ENCODE measurements at regions not wholly inside any gene's neighbourhood (a gene's known extent, or its start where the extent isn't known, plus 50 kb on each side); places are given as distances from the start of the nearest gene placed in this dataset.

DNA sequence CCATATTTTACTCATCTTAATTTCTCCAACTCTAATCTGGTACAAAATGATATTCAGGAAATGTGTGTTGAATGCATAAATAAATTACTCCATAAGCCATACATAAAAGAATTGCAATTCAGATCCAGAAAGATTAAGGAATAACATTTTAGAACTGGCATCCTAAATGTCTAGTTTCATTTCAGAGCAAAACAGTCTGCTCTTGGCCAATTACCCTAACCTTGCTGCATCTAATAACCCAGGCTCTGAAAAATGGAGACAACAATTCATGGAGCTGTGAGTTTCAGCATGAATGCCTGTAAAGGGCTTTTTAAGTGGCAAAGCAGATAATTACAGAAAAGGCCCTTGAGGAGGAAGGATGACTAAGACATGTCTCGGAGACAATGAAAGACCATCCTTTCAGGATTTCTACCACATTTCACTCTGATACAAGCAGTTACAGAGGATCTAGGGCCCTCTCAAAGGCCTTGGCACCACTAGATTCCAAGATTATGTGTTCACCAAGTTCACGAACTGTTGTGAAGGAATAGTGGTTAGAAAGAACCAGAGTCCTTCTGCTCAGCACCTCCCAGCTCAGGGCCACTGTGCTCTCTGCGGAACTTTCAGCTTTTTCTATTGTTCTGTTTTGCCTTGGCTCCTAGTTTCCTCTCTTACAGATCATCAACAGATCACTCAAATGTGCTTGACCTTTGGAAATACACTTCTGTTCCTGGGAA, 157.6 kb upstream of the BLID start:
- no peak for DNase-seq (ENCODE audit: low spot score)

DNA sequence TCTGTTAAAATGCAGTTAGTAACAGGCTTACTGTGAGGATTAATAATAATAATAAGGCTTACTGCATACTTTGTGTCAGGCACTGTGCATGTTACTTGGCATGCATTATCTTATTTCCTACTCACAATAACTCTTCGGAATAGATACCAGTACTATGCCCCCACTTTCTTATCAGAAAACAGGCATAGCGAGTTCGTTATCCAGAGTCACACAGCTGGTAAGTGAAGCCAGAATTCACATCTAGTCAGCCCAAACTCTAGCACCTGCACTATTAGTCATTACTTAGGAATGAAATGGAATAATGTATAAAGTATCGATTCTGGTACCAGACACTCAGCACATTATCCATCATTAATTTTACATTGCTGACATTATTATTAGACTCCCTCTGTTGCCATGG, 155.7 kb upstream of the BLID start:
- DNase-seq (ENCODE audit: low spot score): no peak

DNA sequence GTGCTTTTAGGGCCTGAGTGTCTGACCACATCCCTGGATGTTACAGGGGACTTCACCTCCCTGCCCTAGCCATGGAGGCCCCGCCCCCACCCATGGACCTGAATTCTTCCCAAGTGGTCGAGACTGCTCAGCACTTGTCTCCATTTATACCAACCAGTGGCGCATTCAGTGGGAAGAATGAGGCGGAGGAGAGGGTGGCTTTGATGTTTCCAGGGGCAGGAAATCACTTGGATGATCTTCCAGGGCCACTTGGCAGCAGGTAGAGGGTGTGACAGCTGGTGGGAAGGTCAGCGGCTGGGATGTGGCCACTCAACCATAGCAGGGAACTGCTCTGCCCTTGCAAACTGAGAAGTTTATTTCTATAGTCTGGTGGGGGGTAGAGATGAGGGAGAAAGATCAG, 155.1 kb upstream of the BLID start:
- DNase-seq (ENCODE audit: low spot score): no peak

DNA sequence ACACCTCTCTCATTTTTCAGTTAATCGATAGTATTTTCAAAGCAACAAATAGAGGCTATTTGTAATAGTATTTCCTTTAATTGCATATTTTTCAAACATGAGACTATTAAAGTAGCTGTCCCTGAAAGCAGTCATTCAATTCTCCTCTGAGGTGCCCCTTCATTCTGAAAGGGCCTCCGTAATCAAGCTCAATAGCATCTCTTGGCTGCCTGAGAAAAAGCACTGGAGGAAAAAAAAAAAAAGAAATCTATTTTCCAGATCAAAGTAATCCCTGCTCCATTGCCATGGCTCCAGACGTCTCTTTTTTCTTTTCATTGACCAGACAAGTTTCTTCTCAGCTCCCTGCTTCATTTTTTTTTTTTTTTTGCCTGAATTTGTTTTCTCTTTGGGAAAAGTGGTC, 154.5 kb upstream of the BLID start:
- DNase-seq (ENCODE audit: low spot score): no peak

DNA sequence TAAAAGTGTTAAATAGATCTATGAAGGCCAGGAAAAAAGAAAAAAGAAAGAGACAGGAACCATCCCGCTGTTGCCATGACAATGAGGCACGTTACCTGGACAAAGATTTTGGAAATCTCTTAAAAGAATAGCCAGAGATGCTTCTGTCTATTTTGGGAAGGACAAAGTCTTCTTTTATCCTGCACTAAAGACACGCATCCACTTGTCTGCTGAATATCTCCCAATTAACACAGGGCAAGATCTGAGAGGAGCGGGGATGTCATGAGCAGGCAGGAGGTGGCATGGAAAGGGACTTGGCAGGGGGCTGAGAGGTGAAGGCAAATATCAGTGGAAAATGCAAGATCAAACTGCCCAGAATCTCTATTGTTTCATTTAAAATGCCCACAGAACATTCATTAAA, 153.8 kb upstream of the BLID start:
- no peak for DNase-seq (ENCODE audit: low spot score)

DNA sequence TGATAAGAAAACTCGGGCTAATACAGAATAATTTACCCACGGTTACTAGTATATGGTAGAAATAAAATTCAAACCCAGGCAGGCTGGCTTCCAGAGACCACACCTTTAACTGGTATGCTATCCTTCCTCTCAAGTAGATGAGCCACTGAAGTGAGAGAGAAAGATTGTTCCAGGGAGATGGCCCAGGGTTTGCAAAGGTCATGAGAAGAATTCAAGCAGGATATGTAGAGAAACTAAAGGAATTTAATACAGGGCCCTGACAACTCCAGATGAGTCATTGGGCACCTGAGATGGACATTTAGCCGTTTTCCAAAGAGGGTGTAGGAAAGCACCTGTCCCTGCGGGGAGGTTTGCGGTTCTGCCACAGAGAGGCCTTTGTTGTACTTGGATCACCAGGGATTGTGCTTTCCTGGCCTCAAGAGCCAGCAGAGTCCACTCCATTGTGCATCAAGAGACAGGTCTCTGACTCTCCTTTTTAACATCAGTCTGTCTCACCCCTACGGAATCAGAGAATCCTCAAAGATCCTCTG, 152.7 kb upstream of the BLID start:
- DNase-seq (ENCODE audit: low spot score): no peak

DNA sequence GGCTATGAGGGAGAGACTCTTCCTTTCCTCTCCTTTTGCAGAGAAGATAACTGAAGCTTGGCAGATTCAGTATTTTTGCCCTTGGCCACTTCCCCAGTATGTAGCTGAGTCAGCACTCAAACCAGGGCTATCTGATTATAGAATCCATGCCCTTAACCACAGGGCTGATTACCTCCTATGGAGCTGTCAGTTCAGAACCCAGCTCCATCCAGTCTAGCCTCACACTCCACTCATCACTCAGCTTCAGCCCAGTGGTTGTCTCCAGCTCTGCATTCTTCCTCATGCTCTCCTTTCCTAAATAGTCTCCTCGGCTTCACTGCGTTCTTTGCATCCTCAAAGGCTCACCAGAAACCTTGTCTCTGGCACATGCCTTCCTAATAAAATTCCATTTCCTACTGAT, 151.6 kb upstream of the BLID start:
- DNase-seq (ENCODE audit: low spot score): peak; percentile 18

DNA sequence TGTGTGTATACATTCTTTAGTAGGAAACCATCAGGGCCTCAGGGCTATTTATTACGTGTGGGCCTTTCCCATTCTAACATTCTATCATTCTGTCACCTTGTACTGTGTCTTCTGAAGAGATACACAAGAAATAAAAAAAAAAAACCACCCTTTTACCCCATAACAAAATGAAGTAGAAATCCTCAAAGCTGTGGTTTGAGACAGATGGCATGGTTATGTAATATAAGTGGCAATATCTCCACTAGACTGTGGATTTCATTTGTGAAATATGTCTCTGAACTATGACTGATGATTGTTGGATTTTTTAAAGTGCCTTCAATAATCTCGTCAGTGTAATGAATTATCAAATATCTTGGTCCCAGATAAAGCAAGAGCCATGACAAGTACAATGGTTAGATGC, 150.0 kb upstream of the BLID start:
- no peak for DNase-seq (ENCODE audit: low spot score)

DNA sequence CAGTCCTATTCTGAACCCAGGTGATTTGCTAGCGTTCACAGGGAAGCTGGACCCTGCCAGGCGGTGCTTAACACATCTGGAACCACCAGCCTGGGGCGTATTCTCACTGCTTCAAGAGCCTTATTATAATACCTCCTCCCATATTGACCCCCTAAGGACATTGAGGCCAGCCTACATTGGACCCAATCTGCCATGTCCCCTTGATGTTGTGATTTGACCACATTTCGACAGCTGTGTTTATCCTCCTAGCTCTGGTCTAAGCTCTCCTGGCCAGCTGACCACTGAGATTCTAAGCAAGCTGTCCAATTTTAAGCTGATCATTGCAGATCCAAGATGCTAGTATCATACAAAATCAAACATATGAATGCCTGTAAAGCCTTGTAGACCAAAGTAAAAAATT, 148.1 kb upstream of the BLID start:
- no peak for DNase-seq (ENCODE audit: low spot score)

DNA sequence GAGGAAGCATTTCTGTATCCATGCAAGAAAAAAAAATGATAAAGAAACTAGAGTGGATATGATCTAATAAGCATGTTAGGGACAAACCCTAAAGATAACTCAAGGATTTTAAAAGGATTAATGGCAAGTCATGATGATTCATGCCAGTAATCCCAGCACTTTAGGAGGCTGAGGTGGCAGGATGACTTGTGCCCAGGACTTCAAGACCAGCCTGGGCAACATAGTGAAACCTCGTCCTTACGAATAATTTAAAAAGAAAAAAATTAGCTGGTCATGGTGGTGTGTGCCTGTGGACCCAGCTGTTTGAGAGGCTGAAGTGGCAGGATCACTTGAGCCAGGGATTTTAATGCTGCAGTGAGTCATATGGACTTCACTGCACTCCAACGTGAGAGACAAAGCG, 145.5 kb upstream of the BLID start:
- DNase-seq (ENCODE audit: low spot score): no peak

DNA sequence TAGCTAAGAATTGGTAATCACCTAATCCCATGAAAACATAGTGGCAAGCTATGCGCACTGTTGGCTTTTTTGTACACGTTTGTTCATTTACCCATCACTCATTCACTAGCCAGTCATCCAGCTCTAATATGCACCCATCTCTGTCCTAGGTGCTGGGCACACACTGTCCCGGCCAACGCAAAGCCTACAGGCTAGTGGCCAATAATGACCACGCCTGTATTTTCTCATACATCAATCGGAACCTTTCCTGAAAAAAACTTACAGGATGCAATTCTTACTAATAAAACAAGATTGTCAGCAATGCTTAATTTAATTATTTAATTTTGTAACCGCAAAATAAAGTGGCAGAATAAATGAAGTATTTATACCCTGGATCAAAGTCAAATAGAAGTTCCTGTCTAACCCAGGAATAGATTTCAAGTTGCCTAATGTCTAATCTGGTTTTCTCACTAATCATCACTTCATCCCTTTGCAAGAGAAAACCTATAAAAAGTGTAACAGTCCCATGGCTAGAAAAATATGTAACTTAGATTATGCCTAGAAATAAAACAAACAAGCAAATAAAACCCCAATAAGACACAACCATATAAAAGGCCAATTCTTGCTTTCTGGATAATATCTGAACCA, 143.3 kb upstream of the BLID start:
- no peak for DNase-seq (ENCODE audit: low spot score)

DNA sequence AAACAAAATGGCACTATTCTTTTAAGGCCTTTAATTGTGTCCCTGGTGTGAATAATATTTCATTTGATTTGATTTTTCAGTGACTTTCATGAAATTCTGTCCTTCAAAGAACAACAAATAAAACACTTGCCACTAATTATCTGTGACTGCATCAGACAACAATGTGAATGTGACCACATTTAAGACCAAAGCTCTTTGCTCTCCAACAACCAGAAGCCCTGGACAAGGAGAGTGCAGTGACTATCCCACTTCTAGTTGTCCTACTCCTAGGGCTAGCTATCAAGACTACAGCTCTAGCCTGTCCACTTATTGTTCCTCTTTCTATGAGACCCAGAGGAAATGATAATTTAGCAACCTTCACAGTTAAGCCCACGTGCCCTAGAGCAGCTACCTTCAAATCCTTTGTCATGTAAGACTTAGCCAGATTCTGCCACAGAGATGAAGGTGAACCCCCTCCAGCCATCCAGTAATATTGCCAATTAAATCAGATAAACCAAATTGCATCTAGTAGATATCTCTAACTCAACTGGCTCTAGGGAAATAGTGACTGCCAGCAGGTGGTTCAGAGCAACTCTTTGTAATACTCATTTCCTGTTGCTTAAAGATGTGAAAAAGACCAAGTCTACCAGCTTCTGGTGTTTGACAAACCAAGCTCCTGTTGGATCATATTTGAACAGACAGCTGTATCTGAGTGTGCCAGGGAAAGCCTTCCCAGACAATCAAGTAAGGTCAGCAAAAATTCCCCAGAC, 142.6 kb upstream of the BLID start:
- no peak for DNase-seq (ENCODE audit: low spot score)

DNA sequence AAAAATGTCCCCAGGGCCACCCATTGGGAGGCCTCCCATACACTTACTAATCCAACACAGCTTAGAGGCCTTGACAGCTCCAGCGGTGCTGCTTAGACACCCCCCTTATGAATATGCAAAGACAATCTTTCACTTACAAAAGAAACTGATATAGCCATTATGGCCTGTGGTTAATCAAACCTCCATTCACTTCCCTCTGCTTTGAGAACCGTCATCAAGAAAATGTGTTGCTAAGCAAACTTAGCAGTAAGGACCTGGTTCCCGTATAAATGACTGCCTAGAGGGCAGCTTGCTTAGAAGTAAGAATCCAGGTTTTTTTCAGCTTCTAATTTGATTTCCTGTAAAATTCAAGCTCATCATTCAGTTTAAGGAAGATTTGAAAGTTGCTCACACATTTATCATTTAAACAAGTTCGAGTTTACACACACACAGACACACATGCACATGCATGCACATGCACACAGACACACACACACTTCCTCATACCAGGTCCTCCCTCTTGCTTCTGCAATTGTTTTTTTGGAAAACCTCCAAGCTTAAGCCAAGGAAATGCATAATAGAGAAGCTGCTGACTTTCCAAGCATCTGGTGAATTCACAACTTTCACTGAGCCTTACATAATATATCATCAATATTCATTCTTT, 137.7 kb upstream of the BLID start:
- DNase-seq (ENCODE audit: low spot score): no peak

DNA sequence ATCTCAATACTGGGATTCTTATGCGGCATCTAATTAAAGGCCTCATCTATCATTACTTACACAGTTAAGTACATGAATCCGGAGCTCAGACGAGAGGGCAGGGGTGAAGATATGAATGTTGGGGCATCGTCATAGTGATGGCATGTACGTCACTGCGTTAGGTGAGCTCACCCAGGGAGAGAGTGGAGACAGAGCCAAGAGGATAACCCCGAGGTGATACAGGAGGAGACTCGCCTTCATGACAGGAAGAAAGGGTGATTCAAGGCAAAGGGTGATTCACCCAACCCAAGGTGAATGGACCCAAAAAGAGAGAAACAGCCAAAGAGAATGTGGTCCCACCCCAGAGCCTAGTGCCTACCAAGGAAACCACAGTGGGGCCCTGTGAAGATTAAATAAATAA, 132.9 kb upstream of the BLID start:
- DNase-seq (ENCODE audit: low spot score): no peak

DNA sequence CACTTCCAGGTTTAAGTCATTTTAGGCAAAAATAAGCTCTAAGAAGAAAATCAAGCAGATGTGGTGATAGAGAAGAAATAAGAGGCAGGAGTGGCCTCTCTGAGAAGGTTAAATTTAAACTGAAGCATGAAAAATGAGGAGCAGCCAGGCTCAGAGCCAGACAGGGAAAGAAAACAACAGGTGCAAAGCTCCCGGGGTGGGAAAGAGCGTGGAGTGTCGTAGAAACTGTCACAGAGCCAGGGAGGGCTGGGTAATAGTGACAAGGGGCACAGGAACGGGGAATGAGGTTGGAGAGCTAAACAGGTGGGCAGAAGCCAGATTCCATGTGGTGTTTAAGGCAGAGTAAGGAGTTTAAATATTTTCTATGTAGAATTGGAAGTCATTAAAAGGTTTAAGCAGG, 132.1 kb upstream of the BLID start:
- DNase-seq (ENCODE audit: low spot score): no peak

DNA sequence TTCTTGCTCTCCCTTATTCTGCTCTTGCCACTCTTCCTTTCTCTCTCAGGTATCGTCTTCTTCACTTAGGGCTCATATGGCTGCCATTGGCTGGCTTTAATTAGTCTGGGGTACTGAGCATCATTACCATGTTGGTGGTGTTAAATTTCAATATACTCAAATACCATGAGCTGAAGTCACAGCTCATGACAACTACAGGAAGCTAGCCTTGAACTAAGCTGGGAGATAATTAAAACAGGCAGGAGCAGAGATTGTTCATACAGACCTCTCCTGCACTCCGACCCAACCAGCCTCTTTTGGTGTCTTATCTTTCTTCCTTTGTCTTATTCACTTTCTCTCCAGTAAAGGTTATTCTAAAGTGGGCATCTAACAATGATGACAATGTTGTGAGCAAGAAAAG, 130.9 kb upstream of the BLID start:
- no peak for DNase-seq (ENCODE audit: low spot score)

DNA sequence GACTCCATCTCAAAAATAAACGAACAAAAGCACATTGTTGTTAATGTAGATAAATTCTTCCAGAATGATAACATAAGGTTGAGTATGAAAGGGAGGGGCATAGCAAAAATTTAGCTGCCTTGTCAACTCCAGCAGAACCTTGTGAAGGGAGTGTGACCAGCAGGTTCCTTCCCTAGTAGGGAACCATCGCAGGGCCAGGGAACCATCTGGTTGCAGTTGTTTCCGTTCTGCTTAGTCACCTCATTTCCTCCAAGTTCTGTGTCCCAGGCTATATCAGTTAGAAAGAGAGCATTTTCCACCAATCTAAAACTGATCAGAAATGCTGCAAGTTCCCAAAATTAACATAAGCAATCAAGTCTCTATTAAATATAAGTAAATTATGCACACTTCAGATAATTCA, 126.7 kb upstream of the BLID start:
- no peak for DNase-seq (ENCODE audit: low spot score)

DNA sequence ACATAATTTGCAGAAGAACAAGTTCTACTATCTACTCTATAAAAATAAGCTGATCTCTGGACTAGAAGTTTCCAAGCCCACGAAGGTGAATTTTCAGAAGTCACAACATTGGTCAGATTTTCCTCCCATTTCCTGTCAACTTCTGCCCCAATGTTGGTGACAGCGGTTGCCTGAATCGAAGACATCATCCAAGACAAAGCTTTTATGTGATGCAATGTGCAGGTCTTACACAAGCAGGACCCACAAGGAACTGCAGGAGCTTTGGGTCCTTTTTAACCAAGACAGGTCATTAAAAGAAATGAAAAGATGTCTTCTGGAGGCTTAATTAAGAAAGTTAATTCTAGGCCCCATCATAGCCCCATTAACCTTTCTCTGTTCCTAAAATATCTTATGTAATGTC, 125.6 kb upstream of the BLID start:
- DNase-seq (ENCODE audit: low spot score): no peak

DNA sequence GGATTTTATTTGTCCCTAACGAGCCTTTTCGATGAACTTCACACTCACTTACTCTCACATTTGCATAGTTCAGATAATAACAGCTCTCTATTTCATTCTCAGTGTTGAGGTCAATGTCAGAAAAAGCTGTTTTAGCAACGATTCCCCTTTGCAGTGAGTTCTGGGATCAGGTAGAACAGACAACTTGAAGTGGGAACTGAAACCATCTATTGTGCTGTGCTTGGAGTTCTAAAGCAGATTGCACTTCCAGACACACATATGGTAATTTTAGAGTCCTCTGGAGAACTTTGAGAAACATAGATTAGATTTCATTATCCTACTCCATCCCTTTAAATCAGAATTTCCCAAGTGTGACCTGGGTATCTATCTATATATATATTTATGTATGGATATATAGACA, 124.6 kb upstream of the BLID start:
- DNase-seq (ENCODE audit: low spot score): no peak

DNA sequence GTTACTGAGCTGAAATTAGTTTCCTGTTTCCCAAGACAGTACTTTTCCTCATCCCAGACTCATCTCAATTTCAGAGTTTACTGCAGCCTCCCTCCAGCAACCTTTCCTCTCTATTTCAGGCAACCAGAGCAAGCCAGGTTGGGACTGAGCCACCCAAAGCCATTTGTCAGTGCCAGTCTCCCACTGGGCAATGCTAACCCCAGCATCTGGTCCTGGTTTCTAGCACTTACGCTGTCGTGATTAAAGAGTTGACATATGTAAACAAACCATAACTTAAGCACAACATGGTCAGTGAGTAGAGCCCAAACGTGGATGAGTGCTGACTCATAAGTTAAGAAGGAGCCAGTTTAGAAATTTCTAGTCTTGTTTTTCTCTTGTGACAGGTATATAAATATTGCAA, 119.6 kb upstream of the BLID start:
- DNase-seq (ENCODE audit: low spot score): peak; percentile 71

DNA sequence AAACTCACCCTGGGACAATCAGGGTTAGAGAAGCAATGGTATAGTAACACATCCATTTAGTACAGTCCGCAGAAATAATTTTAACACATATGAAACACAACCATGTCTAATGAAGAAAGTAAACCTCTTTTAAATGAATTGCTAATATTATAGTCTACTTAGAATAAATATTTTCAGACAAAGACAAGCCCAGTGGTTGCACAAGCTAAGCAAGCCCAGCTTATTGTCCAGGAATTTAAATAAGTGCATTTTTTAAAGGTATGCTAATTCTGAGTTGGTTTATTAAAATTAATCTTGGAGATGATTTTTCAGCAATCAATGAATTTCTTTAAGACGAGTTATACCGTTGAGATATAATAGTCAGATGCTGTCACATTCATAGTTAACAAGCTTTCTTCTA, 118.8 kb upstream of the BLID start:
- no peak for DNase-seq (ENCODE audit: low spot score)

DNA sequence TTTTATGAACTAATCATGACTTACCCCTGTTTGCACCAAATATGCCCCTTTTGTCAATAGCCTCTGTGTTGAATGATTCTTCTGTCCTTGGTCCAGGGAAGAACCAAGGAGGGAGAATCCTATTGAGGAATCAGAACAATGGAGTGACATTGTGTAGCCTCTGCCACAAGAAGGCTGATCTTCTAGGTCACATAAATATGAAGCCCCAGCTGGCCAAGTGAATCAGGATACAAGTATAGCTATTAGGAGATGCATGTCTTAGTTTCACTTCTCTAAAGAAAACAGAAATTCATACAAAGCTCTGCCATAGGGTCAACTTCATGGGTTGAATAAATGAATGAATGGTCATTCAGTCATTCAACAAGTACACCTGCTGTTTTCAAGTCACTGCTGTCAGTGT, 118.2 kb upstream of the BLID start:
- no peak for DNase-seq (ENCODE audit: low spot score)

DNA sequence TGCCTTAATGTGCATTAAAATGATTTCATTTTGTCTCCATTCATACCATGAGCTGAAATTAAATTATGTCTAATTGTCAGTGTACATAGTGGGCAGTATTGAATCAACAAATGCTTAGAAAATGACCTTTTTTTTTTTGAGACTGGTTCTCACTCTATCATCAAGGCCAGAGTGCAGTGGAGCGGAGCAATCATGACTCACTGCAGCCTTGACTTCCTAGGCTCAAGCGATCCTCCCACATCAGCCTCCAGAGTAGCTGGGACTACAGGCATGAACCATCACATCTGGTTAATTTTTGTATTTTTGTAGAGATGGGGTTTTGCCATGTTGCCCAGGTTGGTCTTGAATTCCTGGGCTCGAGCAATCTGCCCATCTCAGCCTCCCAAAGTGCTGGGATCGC, 117.0 kb upstream of the BLID start:
- DNase-seq (ENCODE audit: low spot score): no peak
